ENCODE measurements at regions not wholly inside any gene's neighbourhood (a gene's known extent, or its start where the extent isn't known, plus 50 kb on each side); places are given as distances from the start of the nearest gene placed in this dataset.

- Histone ChIP-seq H3K27me3 (ENCODE audit: control insufficient read depth, insufficient read depth, low read length) (no peaks in the 10 kb centered on the region), H3K36me3 (ENCODE audit: control insufficient read depth, insufficient read depth, low read length) (no peaks in the 10 kb centered on the region), H3K4me3 (ENCODE audit: low read depth, low read length) (no peak overlapping the region)
- DNase-seq (ENCODE audit: low read depth) (no peak), FAIRE-seq (no peak)
- TF ChIP-seq CTCF (IDR thresholded peaks at IDR 0.05; ENCODE audit: insufficient read depth, low read length, severe bottlenecking), result no peak
Measured at GRCh38 chr6:170130771-170131241, 160.1 kb downstream of the DLL1 start.

GRCh38 chr6:170130201-170130621 is 160.7 kb downstream of the DLL1 start:
- Histone ChIP-seq H3K27me3 (ENCODE audit: control insufficient read depth, insufficient read depth, low read length) (no peaks in the 10 kb centered on the region), H3K4me3 (ENCODE audit: low read depth, low read length) (no peak overlapping the region), H3K36me3 (ENCODE audit: control insufficient read depth, insufficient read depth, low read length) (no peaks in the 10 kb centered on the region)
- no peak for TF ChIP-seq CTCF (IDR thresholded peaks at IDR 0.05; ENCODE audit: insufficient read depth, low read length, severe bottlenecking)
- FAIRE-seq (no peak), DNase-seq (ENCODE audit: low read depth) (no peak)

- DNase-seq (ENCODE audit: low read depth) (peak; percentile 21), FAIRE-seq (peak; percentile 18)
- TF ChIP-seq CTCF (IDR thresholded peaks at IDR 0.05; ENCODE audit: insufficient read depth, low read length, severe bottlenecking), result no peak
- Histone ChIP-seq H3K27me3 (ENCODE audit: control insufficient read depth, insufficient read depth, low read length) (no peaks in the 10 kb centered on the region), H3K4me3 (ENCODE audit: low read depth, low read length) (no peak overlapping the region), H3K36me3 (ENCODE audit: control insufficient read depth, insufficient read depth, low read length) (no peaks in the 10 kb centered on the region)
Measured at GRCh38 chr6:170129691-170130171, 161.1 kb downstream of the DLL1 start.

GRCh38 chr6:170128811-170129681 is 161.8 kb downstream of the DLL1 start:
- FAIRE-seq (no peak), DNase-seq (ENCODE audit: low read depth) (no peak)
- Histone ChIP-seq H3K27me3 (ENCODE audit: control insufficient read depth, insufficient read depth, low read length) (no peaks in the 10 kb centered on the region), H3K36me3 (ENCODE audit: control insufficient read depth, insufficient read depth, low read length) (no peaks in the 10 kb centered on the region), H3K4me3 (ENCODE audit: low read depth, low read length) (no peak overlapping the region)
- TF ChIP-seq CTCF (IDR thresholded peaks at IDR 0.05; ENCODE audit: insufficient read depth, low read length, severe bottlenecking), result no peak

- FAIRE-seq (no peak), DNase-seq (ENCODE audit: low read depth) (no peak)
- Histone ChIP-seq H3K27me3 (ENCODE audit: control insufficient read depth, insufficient read depth, low read length) (no peaks in the 10 kb centered on the region), H3K4me3 (ENCODE audit: low read depth, low read length) (no peak overlapping the region), H3K36me3 (ENCODE audit: control insufficient read depth, insufficient read depth, low read length) (no peaks in the 10 kb centered on the region)
- TF ChIP-seq CTCF (IDR thresholded peaks at IDR 0.05; ENCODE audit: insufficient read depth, low read length, severe bottlenecking), result no peak
Measured at GRCh38 chr6:170128346-170128745, 162.5 kb downstream of the DLL1 start.
